ENCODE measurements at regions not wholly inside any gene's neighbourhood (a gene's known extent, or its start where the extent isn't known, plus 50 kb on each side); places are given as distances from the start of the nearest gene placed in this dataset.

DNA sequence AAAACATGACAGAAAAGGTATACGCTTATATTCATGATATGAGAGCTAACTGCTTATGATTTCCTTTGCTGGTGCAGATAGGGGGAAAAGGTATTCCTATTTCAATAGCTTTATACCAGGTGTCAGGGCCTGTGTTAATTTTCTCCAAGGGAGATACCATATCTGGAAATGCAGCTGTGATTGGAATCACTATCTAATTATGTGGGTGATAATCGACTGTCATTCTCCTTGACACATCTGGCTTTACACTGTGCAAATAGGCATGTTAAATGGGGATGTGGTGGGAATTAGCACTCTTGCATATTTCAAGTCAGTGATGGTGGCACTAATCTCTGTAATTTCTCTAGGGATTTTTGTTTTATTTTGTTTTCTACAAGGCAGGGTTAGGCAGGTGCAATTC lies 611.1 kb downstream of the CDH9 start:
- Mint-ChIP-seq H3K27me3 (ENCODE audit: low read depth) (no peaks in the 10 kb centered on the region), H3K4me3 (ENCODE audit: unreplicated experiment) (no peak overlapping the region), H3K9me3 (ENCODE audit: low read depth) (peaks cover 15% of the 10 kb centered on the region), H3K27ac (ENCODE audit: unreplicated experiment) (no peak overlapping the region), H3K36me3 (ENCODE audit: low read depth) (no peaks in the 10 kb centered on the region), H3K4me1 (ENCODE audit: low read depth) (no peaks in the 10 kb centered on the region)
- no peak for DNase-seq (ENCODE audit: low spot score)
- TF ChIP-seq, protein P1, sequence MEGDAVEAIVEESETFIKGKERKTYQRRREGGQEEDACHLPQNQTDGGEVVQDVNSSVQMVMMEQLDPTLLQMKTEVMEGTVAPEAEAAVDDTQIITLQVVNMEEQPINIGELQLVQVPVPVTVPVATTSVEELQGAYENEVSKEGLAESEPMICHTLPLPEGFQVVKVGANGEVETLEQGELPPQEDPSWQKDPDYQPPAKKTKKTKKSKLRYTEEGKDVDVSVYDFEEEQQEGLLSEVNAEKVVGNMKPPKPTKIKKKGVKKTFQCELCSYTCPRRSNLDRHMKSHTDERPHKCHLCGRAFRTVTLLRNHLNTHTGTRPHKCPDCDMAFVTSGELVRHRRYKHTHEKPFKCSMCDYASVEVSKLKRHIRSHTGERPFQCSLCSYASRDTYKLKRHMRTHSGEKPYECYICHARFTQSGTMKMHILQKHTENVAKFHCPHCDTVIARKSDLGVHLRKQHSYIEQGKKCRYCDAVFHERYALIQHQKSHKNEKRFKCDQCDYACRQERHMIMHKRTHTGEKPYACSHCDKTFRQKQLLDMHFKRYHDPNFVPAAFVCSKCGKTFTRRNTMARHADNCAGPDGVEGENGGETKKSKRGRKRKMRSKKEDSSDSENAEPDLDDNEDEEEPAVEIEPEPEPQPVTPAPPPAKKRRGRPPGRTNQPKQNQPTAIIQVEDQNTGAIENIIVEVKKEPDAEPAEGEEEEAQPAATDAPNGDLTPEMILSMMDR (IDR thresholded peaks at IDR 0.05), result no peak

DNA sequence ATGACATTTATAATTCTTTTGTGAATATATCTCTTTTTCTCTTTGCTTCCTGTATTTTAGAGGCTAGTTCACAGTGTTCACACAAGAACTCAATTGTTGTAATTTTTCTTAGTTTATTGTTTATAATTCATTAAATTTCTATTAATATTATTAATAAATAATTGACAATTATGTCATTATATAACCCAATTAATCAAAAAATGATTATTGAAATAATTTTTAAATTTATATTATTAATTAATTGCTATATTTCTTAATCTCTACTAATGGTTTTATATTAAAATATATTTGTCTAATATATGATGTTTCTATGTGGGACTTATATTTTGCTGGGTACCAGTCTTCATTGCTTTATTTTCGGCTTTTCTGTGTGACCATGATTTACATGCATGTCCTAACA lies 618.4 kb downstream of the CDH9 start:
- Mint-ChIP-seq H3K4me3 (ENCODE audit: unreplicated experiment) (no peak overlapping the region), H3K27me3 (ENCODE audit: low read depth) (no peaks in the 10 kb centered on the region), H3K36me3 (ENCODE audit: low read depth) (no peaks in the 10 kb centered on the region), H3K27ac (ENCODE audit: unreplicated experiment) (no peak overlapping the region), H3K4me1 (ENCODE audit: low read depth) (no peaks in the 10 kb centered on the region), H3K9me3 (ENCODE audit: low read depth) (peaks cover 2% of the 10 kb centered on the region)
- DNase-seq (ENCODE audit: low spot score), result no peak
- TF ChIP-seq, protein P1 (IDR thresholded peaks at IDR 0.05), result no peak

DNA sequence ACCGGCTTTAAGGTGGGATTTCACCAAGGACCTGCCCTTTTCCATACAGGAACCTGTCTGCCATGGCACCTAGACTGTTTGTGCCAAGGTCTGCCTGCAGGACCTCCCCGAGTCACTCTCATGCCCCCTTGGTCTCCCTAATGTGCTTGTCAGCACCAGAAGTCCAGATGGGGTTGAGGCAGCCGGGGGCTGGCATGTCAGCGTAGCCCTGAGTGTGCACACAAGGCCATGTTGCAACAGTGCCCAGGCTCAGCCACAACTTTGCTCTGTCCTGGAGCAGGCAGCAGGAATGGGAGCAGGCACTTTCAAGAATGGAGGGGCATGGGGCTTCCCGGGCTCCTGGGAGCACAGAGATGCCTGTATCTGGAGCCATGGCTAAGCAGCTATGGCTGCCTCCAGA lies 621.5 kb downstream of the CDH9 start:
- Mint-ChIP-seq H3K4me3 (ENCODE audit: unreplicated experiment) (no peak overlapping the region), H3K36me3 (ENCODE audit: low read depth) (no peaks in the 10 kb centered on the region), H3K9me3 (ENCODE audit: low read depth) (peaks cover 3% of the 10 kb centered on the region), H3K4me1 (ENCODE audit: low read depth) (no peaks in the 10 kb centered on the region), H3K27me3 (ENCODE audit: low read depth) (no peaks in the 10 kb centered on the region), H3K27ac (ENCODE audit: unreplicated experiment) (no peak overlapping the region)
- DNase-seq (ENCODE audit: low spot score), result no peak
- TF ChIP-seq, protein P1 (IDR thresholded peaks at IDR 0.05), result no peak

DNA sequence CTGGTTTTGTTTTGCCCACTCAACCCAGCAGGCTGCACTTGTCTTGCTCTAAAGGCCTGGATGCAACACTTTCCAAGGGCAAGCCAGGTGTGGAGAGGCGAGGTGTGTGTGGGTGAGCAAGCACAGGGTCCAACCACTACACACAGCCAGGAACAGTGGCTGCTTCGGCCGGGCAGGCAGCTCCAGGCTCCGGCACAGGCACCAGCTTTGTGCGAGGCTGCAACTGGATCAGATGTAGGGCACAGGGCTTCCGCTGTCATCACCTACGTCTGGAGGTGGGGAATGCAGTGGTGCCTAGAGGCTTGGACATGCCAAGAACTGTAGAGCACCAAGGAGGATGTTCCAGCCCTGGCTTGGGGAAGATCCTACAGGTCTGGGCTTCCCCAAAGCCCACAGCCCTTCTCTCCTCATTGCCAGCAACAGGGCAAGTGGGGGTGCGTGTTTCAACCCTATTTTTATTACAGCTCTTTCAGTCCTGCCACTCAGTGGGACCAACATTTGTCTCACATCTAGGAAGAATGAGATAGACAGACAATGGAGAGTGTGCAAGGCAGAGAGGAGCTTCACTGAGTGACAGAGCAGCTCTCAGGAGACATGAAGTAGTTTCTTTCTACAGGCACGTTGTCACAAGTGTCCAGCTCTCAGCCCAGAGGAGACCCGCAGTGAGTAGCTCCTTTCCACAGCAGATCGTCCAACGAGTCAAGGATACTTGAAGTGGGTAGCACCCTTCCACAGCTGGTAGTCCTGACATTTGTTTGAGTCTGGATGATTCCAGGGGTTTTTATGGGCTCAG lies 622.2 kb downstream of the CDH9 start:
- Mint-ChIP-seq H3K4me3 (ENCODE audit: unreplicated experiment) (no peak overlapping the region), H3K9me3 (ENCODE audit: low read depth) (peaks cover 9% of the 10 kb centered on the region), H3K27ac (ENCODE audit: unreplicated experiment) (no peak overlapping the region), H3K27me3 (ENCODE audit: low read depth) (no peaks in the 10 kb centered on the region), H3K36me3 (ENCODE audit: low read depth) (no peaks in the 10 kb centered on the region), H3K4me1 (ENCODE audit: low read depth) (no peaks in the 10 kb centered on the region)
- TF ChIP-seq, protein P1 (IDR thresholded peaks at IDR 0.05), result no peak
- no peak for DNase-seq (ENCODE audit: low spot score)

DNA sequence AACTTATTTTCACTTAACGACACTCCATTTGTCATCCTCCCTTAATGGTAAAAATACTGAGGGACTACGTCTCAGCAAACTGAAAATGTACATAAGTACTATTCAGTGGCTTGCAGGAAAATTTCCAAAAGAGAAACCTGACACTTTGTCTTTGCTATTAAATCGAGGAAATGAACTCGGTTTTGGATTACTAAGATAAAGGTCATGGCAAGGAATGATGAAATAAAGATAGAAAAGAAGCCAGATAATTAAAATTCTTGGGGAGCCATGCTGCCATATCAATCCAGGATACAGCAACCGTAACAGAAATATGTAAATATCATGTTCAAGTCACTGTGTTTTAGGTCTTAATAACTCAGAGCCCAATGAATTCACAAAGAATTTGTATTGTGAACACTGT lies 647.8 kb downstream of the CDH9 start:
- H3K36me3 Mint-ChIP-seq (ENCODE audit: low read depth), result no peaks in the 10 kb centered on the region
- TF ChIP-seq, protein P1 (IDR thresholded peaks at IDR 0.05), result no peak
- H3K27me3 Mint-ChIP-seq (ENCODE audit: low read depth), result no peaks in the 10 kb centered on the region
- H3K27ac Mint-ChIP-seq (ENCODE audit: unreplicated experiment), result no peak overlapping the region
- H3K4me3 Mint-ChIP-seq (ENCODE audit: unreplicated experiment), result no peak overlapping the region
- DNase-seq (ENCODE audit: low spot score), result no peak
- peaks cover 28% of the 10 kb centered on the region for H3K9me3 Mint-ChIP-seq (ENCODE audit: low read depth)
- no peaks in the 10 kb centered on the region for H3K4me1 Mint-ChIP-seq (ENCODE audit: low read depth)
